ENCODE measurements at regions not wholly inside any gene's neighbourhood (a gene's known extent, or its start where the extent isn't known, plus 50 kb on each side); places are given as distances from the start of the nearest gene placed in this dataset.

DNA sequence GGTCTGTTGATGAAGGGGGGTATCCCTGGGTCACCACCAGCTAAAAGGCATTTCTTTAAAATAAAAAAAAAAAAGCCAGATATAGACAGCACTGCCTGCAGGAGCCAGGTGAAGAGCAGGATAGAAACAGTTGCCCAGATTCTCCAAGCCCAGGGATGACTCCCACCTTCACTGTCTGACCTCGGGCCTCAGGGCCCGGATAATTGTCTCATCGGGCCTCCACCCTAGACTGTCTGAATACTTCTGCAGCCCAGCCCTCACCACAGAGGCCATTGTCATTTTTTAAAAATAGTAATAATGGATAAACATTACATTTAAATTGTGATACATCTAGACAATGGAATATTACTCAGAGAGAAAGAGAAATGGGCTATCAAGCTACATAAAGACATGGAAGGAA lies 92.8 kb upstream of the TNRC6C start:
- Histone ChIP-seq H3K4me2 (ENCODE audit: low read length) (no peak overlapping the region), H3K9ac (ENCODE audit: low read length) (no peak overlapping the region)

DNA sequence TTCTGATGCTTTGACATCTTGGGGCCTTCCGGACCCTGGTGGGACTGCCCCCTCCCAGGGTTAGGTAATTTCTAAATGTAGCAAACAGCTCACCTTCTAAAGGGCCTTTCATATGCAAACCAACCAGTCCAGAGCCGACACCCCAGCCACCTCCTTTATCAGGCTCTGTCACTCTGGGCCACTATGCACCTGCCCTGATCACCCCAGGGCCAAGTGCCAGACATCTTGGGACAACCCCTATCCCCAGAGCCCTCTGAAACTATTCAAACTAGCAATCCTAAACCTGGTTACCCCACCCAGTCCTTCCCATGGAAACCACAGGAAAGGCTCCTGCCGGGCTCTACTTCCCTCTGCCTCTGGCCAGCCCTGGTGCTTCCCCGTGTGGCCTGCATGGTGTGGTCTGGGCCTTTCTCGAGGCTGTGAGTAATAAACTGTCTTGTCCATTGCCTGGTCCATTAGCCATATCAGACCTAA lies 91.2 kb upstream of the TNRC6C start:
- Histone ChIP-seq H2AFZ (ENCODE audit: low read depth, low read length) (no peak overlapping the region), H3K4me1 (ENCODE audit: low read length) (peaks cover 40% of the 10 kb centered on the region), H3K9me3 (ENCODE audit: insufficient read depth, low read length) (no peaks in the 10 kb centered on the region), H3K36me3 (replicated peaks; ENCODE audit: low read depth, low read length) (no peaks in the 10 kb centered on the region), H3K4me3 (ENCODE audit: low read length) (no peak overlapping the region), H4K20me1 (ENCODE audit: insufficient read depth, low read length) (no peaks in the 10 kb centered on the region), H3K4me2 (ENCODE audit: low read length) (peak overlapping the region; percentile 40), H3K27ac (ENCODE audit: low read length) (no peak overlapping the region), H3K27me3 (ENCODE audit: low read depth, low read length) (peaks cover 23% of the 10 kb centered on the region), H3K79me2 (ENCODE audit: low read length) (no peaks in the 10 kb centered on the region), H3K9ac (ENCODE audit: low read length) (no peak overlapping the region)
- TF ChIP-seq, protein P1, sequence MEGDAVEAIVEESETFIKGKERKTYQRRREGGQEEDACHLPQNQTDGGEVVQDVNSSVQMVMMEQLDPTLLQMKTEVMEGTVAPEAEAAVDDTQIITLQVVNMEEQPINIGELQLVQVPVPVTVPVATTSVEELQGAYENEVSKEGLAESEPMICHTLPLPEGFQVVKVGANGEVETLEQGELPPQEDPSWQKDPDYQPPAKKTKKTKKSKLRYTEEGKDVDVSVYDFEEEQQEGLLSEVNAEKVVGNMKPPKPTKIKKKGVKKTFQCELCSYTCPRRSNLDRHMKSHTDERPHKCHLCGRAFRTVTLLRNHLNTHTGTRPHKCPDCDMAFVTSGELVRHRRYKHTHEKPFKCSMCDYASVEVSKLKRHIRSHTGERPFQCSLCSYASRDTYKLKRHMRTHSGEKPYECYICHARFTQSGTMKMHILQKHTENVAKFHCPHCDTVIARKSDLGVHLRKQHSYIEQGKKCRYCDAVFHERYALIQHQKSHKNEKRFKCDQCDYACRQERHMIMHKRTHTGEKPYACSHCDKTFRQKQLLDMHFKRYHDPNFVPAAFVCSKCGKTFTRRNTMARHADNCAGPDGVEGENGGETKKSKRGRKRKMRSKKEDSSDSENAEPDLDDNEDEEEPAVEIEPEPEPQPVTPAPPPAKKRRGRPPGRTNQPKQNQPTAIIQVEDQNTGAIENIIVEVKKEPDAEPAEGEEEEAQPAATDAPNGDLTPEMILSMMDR (IDR thresholded peaks at IDR 0.05; ENCODE audit: low read depth, low read length), result no peak
- TF ChIP-seq EZH2phosphoT487 (IDR thresholded peaks at IDR 0.05; ENCODE audit: low read depth), result no peak

More for the DNA sequence above, 92.8 kb upstream of the TNRC6C start:
- peaks cover 40% of the 10 kb centered on the region for H3K4me1 ChIP-seq (ENCODE audit: low read length)
- H2AFZ ChIP-seq (ENCODE audit: low read depth, low read length), result no peak overlapping the region
- H3K79me2 ChIP-seq (ENCODE audit: low read length), result no peaks in the 10 kb centered on the region
- H3K36me3 ChIP-seq (replicated peaks; ENCODE audit: low read depth, low read length), result no peaks in the 10 kb centered on the region
- no peak overlapping the region for H3K4me3 ChIP-seq (ENCODE audit: low read length)
- no peak overlapping the region for H3K27ac ChIP-seq (ENCODE audit: low read length)
- H3K27me3 ChIP-seq (ENCODE audit: low read depth, low read length), result peaks cover 19% of the 10 kb centered on the region
- no peaks in the 10 kb centered on the region for H4K20me1 ChIP-seq (ENCODE audit: insufficient read depth, low read length)
- no peaks in the 10 kb centered on the region for H3K9me3 ChIP-seq (ENCODE audit: insufficient read depth, low read length)
- TF ChIP-seq, protein P1 (IDR thresholded peaks at IDR 0.05; ENCODE audit: low read depth, low read length), result no peak
- no peak for TF ChIP-seq EZH2phosphoT487 (IDR thresholded peaks at IDR 0.05; ENCODE audit: low read depth)

- Histone ChIP-seq H3K27ac (ENCODE audit: low read length) (no peak overlapping the region), H3K36me3 (replicated peaks; ENCODE audit: low read depth, low read length) (no peaks in the 10 kb centered on the region), H3K9ac (ENCODE audit: low read length) (no peak overlapping the region)
Measured at GRCh38 chr17:77867976-77868713, 90.4 kb upstream of the TNRC6C start.

GRCh38 chr17:77869041-77869599 lies 89.4 kb upstream of the TNRC6C start:
- H2AFZ ChIP-seq (ENCODE audit: low read depth, low read length), result no peak overlapping the region
- peak overlapping the region; percentile 72 for H3K4me3 ChIP-seq (ENCODE audit: low read length)
- no peaks in the 10 kb centered on the region for H3K79me2 ChIP-seq (ENCODE audit: low read length)
- TF ChIP-seq, protein P1 (IDR thresholded peaks at IDR 0.05; ENCODE audit: low read depth, low read length), result no peak
- TF ChIP-seq EZH2phosphoT487 (IDR thresholded peaks at IDR 0.05; ENCODE audit: low read depth), result no peak
- no peaks in the 10 kb centered on the region for H3K36me3 ChIP-seq (replicated peaks; ENCODE audit: low read depth, low read length)
- peak overlapping the region; percentile 40 for H3K27ac ChIP-seq (ENCODE audit: low read length)
- no peaks in the 10 kb centered on the region for H3K9me3 ChIP-seq (ENCODE audit: insufficient read depth, low read length)
- H4K20me1 ChIP-seq (ENCODE audit: insufficient read depth, low read length), result no peaks in the 10 kb centered on the region
- no peak overlapping the region for H3K9ac ChIP-seq (ENCODE audit: low read length)
- peak overlapping the region; percentile 99 for H3K4me2 ChIP-seq (ENCODE audit: low read length)
- H3K4me1 ChIP-seq (ENCODE audit: low read length), result peaks cover 40% of the 10 kb centered on the region
- H3K27me3 ChIP-seq (ENCODE audit: low read depth, low read length), result peaks cover 34% of the 10 kb centered on the region

More at GRCh38 chr17:77867976-77868713, 90.4 kb upstream of the TNRC6C start:
- H3K4me3 ChIP-seq (ENCODE audit: low read length), result no peak overlapping the region
- no peaks in the 10 kb centered on the region for H3K9me3 ChIP-seq (ENCODE audit: insufficient read depth, low read length)
- H2AFZ ChIP-seq (ENCODE audit: low read depth, low read length), result no peak overlapping the region
- H3K4me1 ChIP-seq (ENCODE audit: low read length), result peaks cover 40% of the 10 kb centered on the region
- H3K27me3 ChIP-seq (ENCODE audit: low read depth, low read length), result peaks cover 28% of the 10 kb centered on the region
- H4K20me1 ChIP-seq (ENCODE audit: insufficient read depth, low read length), result no peaks in the 10 kb centered on the region
- H3K79me2 ChIP-seq (ENCODE audit: low read length), result no peaks in the 10 kb centered on the region
- no peak for TF ChIP-seq EZH2phosphoT487 (IDR thresholded peaks at IDR 0.05; ENCODE audit: low read depth)
- TF ChIP-seq, protein P1 (IDR thresholded peaks at IDR 0.05; ENCODE audit: low read depth, low read length), result no peak
- H3K4me2 ChIP-seq (ENCODE audit: low read length), result peak overlapping the region; percentile 40

Measured in OCI-LY3 (cell line).